Hepatocyte (in vitro differentiated cells): ENCODE measurements at regions not wholly inside any gene's neighbourhood (a gene's known extent, or its start where the extent isn't known, plus 50 kb on each side); places are given as distances from the start of the nearest gene placed in this dataset.

ENCODE experiments used
- CTCF ChIP-seq: fragments of 200-600 bp; sonication (generic); IDR thresholded peaks from 2 replicates; pipeline ENCODE4 v1.5.1; 2016; ENCODE audit warnings: antibody characterized with exemption, mild to moderate bottlenecking; ENCODE audit not compliant: poor library complexity
- EZH2 ChIP-seq: fragments of 200-600 bp; sonication (generic); IDR thresholded peaks from 2 replicates; pipeline ENCODE4 v1.6.1; 2016; ENCODE audit warnings: antibody characterized with exemption, mild to moderate bottlenecking, borderline replicate concordance
- EZH2phosphoT487 ChIP-seq: fragments of 200-600 bp; sonication (generic); IDR thresholded peaks from one replicate; pipeline ENCODE4 v1.6.1; 2018; ENCODE audit warnings: antibody characterized with exemption, mild to moderate bottlenecking, low read depth, moderate library complexity; ENCODE audit not compliant: unreplicated experiment, severe bottlenecking

GRCh38 chr4:156614536-156614935, 357.1 kb downstream of the PDGFC start:
- TF ChIP-seq CTCF (no peak), EZH2 (no peak), EZH2phosphoT487 (no peak)
